SK-N-SH treated with all-trans-retinoic acid at 6 μM for 48 hours (cell line): ENCODE measurements at regions not wholly inside any gene's neighbourhood (a gene's known extent, or its start where the extent isn't known, plus 50 kb on each side); places are given as distances from the start of the nearest gene placed in this dataset.

Source experiments
- ATAC-seq: fragments of 200-7000 bp; cut with Tn5 transposase; 3 replicates; pipeline ENCODE4 v1.9.1; 2020; ENCODE audit warnings: mild to moderate bottlenecking, moderate library complexity
- ARNTL ChIP-seq: fragments of 450-650 bp; formaldehyde crosslinking; IDR thresholded peaks from 2 replicates; pipeline ENCODE4 v1.5.0; 2020; ENCODE audit warnings: low read depth, mild to moderate bottlenecking, moderate library complexity, borderline replicate concordance
- BACH2 ChIP-seq: fragments of 250-450 bp; sonication (Bioruptor Pico); IDR thresholded peaks from 2 replicates; pipeline ENCODE4 v1.9.0; 2021; ENCODE audit warnings: mild to moderate bottlenecking, borderline replicate concordance
- CREB5 ChIP-seq: fragments of 250-450 bp; sonication (Bioruptor Pico); IDR thresholded peaks from 2 replicates; pipeline ENCODE4 v1.5.1; 2020; ENCODE audit warnings: low read depth, mild to moderate bottlenecking, moderate library complexity
- CSDC2 ChIP-seq: fragments of 250-450 bp; sonication (Bioruptor Pico); IDR thresholded peaks from 2 replicates; pipeline ENCODE4 v1.5.0; 2020; ENCODE audit warnings: mild to moderate bottlenecking, moderate library complexity
- CSRNP3 ChIP-seq: fragments of 250-450 bp; sonication (Bioruptor Pico); IDR thresholded peaks from 2 replicates; pipeline ENCODE4 v1.5.1; 2021; ENCODE audit warnings: mild to moderate bottlenecking, moderate library complexity
- ESRRG ChIP-seq: fragments of 250-450 bp; sonication (Bioruptor Pico); IDR thresholded peaks from 2 replicates; pipeline ENCODE4 v1.6.1; 2021; ENCODE audit warnings: mild to moderate bottlenecking
- GLIS3 ChIP-seq: fragments of 250-450 bp; sonication (Bioruptor Pico); IDR thresholded peaks from 2 replicates; pipeline ENCODE4 v1.5.0; 2020; ENCODE audit warnings: mild to moderate bottlenecking, moderate library complexity
- POU6F1 ChIP-seq: fragments of 250-450 bp; sonication (Bioruptor Pico); IDR thresholded peaks from 2 replicates; pipeline ENCODE4 v1.8.0; 2021; ENCODE audit warnings: low read depth, mild to moderate bottlenecking, moderate library complexity, borderline replicate concordance
- PPARA ChIP-seq: fragments of 250-450 bp; sonication (Bioruptor Pico); IDR thresholded peaks from 2 replicates; pipeline ENCODE4 v1.5.0; 2020; ENCODE audit warnings: mild to moderate bottlenecking, borderline replicate concordance
- RARB ChIP-seq: fragments of 250-450 bp; sonication (Bioruptor Pico); IDR thresholded peaks from 2 replicates; pipeline ENCODE4 v1.8.0; 2021; ENCODE audit warnings: mild to moderate bottlenecking, moderate library complexity
- TCF4 ChIP-seq: fragments of 250-450 bp; sonication (Bioruptor Pico); IDR thresholded peaks from 2 replicates; pipeline ENCODE4 v1.8.0; 2021; ENCODE audit warnings: mild to moderate bottlenecking, moderate library complexity, borderline replicate concordance
- TOX ChIP-seq: fragments of 250-450 bp; sonication (Bioruptor Pico); IDR thresholded peaks from 2 replicates; pipeline ENCODE4 v1.8.0; 2021; ENCODE audit warnings: mild to moderate bottlenecking, moderate library complexity, borderline replicate concordance
- ZC3H10 ChIP-seq: fragments of 250-450 bp; sonication (Bioruptor Pico); IDR thresholded peaks from 2 replicates; pipeline ENCODE4 v1.5.1; 2021; ENCODE audit warnings: mild to moderate bottlenecking, moderate library complexity
- ZFP3 ChIP-seq: fragments of 250-450 bp; sonication (Bioruptor Pico); IDR thresholded peaks from 2 replicates; pipeline ENCODE4 v1.5.0; 2020; ENCODE audit warnings: mild to moderate bottlenecking, moderate library complexity
- ZFP30 ChIP-seq: fragments of 450-650 bp; formaldehyde crosslinking; IDR thresholded peaks from 2 replicates; pipeline ENCODE4 v1.5.0; 2022; ENCODE audit warnings: mild to moderate bottlenecking, moderate library complexity
- ZNF565 ChIP-seq: fragments of 450-650 bp; formaldehyde crosslinking; conservative IDR thresholded peaks from 2 replicates; pipeline ENCODE4 v1.5.0; 2020; ENCODE audit warnings: low read depth, mild to moderate bottlenecking, moderate library complexity
- ZNF70 ChIP-seq: fragments of 450-650 bp; formaldehyde crosslinking; IDR thresholded peaks from 2 replicates; pipeline ENCODE4 v1.5.0; 2020; ENCODE audit warnings: mild to moderate bottlenecking, moderate library complexity
- TF ChIP-seq, protein P1 (sequence below): fragments of 250-450 bp; sonication (Bioruptor Pico); IDR thresholded peaks from 2 replicates; pipeline ENCODE4 v1.8.0; 2020; ENCODE audit warnings: mild to moderate bottlenecking, moderate library complexity, borderline replicate concordance
- TF ChIP-seq, protein P2 (sequence below): fragments of 250-450 bp; sonication (Bioruptor Pico); IDR thresholded peaks from 2 replicates; pipeline ENCODE4 v1.5.0; 2020; ENCODE audit warnings: mild to moderate bottlenecking, moderate library complexity

DNA sequence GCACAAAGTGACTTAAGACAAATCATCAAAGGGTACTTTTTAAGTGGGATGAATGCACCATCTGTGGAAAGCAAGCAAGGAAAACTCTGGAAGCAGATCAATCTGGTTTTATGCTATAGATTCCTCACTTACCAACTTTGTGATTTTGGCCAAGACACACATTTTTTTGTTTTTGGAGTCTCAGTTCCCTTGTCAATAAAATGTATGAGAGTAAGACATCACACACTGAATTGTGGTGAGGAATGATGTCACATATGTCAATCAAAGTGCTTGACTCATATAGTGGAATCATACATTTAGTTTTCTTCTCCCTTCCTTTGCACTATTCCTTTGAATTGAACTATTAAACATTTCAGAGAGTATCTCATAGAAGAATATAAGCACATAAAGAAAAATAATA lies 620.5 kb upstream of the CITED2 start:
- ATAC-seq = no peak
- no peak for TF ChIP-seq ZNF70 (CRISPR knock-in tag)
- TF ChIP-seq, protein P1, sequence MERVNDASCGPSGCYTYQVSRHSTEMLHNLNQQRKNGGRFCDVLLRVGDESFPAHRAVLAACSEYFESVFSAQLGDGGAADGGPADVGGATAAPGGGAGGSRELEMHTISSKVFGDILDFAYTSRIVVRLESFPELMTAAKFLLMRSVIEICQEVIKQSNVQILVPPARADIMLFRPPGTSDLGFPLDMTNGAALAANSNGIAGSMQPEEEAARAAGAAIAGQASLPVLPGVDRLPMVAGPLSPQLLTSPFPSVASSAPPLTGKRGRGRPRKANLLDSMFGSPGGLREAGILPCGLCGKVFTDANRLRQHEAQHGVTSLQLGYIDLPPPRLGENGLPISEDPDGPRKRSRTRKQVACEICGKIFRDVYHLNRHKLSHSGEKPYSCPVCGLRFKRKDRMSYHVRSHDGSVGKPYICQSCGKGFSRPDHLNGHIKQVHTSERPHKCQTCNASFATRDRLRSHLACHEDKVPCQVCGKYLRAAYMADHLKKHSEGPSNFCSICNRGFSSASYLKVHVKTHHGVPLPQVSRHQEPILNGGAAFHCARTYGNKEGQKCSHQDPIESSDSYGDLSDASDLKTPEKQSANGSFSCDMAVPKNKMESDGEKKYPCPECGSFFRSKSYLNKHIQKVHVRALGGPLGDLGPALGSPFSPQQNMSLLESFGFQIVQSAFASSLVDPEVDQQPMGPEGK (CRISPR knock-in tag) = no peak
- TF ChIP-seq ZNF565 = no peak
- no peak for TF ChIP-seq RARB (CRISPR knock-in tag)
- TF ChIP-seq TOX (CRISPR knock-in tag) = no peak
- TF ChIP-seq CSRNP3 = no peak
- no peak for TF ChIP-seq POU6F1 (CRISPR knock-in tag)
- TF ChIP-seq PPARA (CRISPR knock-in tag) = no peak
- TF ChIP-seq, protein P2, sequence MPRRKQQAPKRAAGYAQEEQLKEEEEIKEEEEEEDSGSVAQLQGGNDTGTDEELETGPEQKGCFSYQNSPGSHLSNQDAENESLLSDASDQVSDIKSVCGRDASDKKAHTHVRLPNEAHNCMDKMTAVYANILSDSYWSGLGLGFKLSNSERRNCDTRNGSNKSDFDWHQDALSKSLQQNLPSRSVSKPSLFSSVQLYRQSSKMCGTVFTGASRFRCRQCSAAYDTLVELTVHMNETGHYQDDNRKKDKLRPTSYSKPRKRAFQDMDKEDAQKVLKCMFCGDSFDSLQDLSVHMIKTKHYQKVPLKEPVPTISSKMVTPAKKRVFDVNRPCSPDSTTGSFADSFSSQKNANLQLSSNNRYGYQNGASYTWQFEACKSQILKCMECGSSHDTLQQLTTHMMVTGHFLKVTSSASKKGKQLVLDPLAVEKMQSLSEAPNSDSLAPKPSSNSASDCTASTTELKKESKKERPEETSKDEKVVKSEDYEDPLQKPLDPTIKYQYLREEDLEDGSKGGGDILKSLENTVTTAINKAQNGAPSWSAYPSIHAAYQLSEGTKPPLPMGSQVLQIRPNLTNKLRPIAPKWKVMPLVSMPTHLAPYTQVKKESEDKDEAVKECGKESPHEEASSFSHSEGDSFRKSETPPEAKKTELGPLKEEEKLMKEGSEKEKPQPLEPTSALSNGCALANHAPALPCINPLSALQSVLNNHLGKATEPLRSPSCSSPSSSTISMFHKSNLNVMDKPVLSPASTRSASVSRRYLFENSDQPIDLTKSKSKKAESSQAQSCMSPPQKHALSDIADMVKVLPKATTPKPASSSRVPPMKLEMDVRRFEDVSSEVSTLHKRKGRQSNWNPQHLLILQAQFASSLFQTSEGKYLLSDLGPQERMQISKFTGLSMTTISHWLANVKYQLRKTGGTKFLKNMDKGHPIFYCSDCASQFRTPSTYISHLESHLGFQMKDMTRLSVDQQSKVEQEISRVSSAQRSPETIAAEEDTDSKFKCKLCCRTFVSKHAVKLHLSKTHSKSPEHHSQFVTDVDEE (CRISPR knock-in tag) = no peak
- no peak for TF ChIP-seq BACH2 (CRISPR knock-in tag)
- TF ChIP-seq ESRRG = no peak
- no peak for TF ChIP-seq ARNTL (CRISPR knock-in tag)

DNA sequence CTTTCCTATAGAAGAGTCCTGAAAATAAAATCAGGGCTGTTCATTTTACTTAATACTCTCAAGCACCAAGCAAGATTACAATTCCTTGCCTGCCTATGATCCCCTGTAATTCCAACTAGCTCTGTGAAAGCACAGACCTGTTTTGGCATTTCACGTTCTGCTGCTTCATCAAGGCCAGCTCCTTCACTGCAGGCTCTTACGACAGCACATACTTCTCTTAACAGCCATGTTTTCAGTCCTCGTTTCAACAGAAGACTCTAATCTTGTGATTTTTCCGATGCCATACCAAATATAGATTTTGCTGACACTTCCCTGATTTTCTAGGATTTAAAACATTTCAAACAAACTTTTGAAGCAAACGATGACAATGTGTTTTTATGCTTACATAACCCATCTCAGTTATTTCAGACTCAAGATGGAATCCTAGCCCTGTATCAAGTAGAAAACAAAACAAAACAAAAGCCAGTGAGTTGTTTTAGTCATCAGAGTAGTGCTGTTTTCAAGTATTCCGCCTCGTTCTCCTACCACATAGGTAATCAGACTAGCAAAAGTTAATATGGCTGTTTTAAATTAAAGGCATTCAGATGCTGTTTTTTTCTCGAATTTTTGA lies 616.5 kb upstream of the CITED2 start:
- TF ChIP-seq ESRRG = no peak
- no peak for TF ChIP-seq CSDC2 (CRISPR knock-in tag)
- TF ChIP-seq CSRNP3 = no peak
- no peak for TF ChIP-seq ZFP30 (CRISPR knock-in tag)
- no peak for TF ChIP-seq TOX (CRISPR knock-in tag)
- TF ChIP-seq BACH2 (CRISPR knock-in tag) = no peak
- no peak for TF ChIP-seq ZC3H10
- no peak for TF ChIP-seq ZFP3 (CRISPR knock-in tag)
- TF ChIP-seq GLIS3 (CRISPR knock-in tag) = no peak
- no peak for TF ChIP-seq ZNF565
- no peak for TF ChIP-seq RARB (CRISPR knock-in tag)
- TF ChIP-seq CREB5 (CRISPR knock-in tag) = no peak
- ATAC-seq = no peak

GRCh38 chr6:139990026-139990686 lies 615.7 kb upstream of the CITED2 start:
- no peak for ATAC-seq
- TF ChIP-seq ZFP3 (CRISPR knock-in tag) (no peak), BACH2 (CRISPR knock-in tag) (no peak), CSRNP3 (no peak), CREB5 (CRISPR knock-in tag) (no peak), TCF4 (CRISPR knock-in tag) (no peak)
- TF ChIP-seq, protein P2 (CRISPR knock-in tag) = no peak
